GM18858 (cell line): ENCODE measurements at regions not wholly inside any gene's neighbourhood (a gene's known extent, or its start where the extent isn't known, plus 50 kb on each side); places are given as distances from the start of the nearest gene placed in this dataset.
"Not testable (repeated sequence)": the region's sequence is repeated elsewhere in the genome, so short reads cannot be mapped to it uniquely, and the experiment has no call there.

Source experiments
- ATAC-seq: cut with Tn5 transposase; IDR thresholded peaks from one replicate; pipeline ENCODE4 v1.9.1; 2021; ENCODE audit not compliant: unreplicated experiment

- no peak for ATAC-seq
Measured at GRCh38 chr6:112636650-112637262, 289.6 kb downstream of the RFPL4B start.

GRCh38 chr6:112639391-112639831 is 292.3 kb downstream of the RFPL4B start:
- no peak for ATAC-seq

- no peak for ATAC-seq
Measured at GRCh38 chr6:112640891-112641290, 293.8 kb downstream of the RFPL4B start.

GRCh38 chr6:112649853-112650252 is 302.7 kb downstream of the RFPL4B start:
- no peak for ATAC-seq

GRCh38 chr6:112651239-112651638 is 304.1 kb downstream of the RFPL4B start:
- ATAC-seq = no peak

- ATAC-seq = no peak
Measured at GRCh38 chr6:112659912-112660311, 312.8 kb downstream of the RFPL4B start.

- ATAC-seq = no peak
Measured at GRCh38 chr6:112660626-112661025, 313.5 kb downstream of the RFPL4B start.

GRCh38 chr6:112663698-112664097 is 316.6 kb downstream of the RFPL4B start:
- ATAC-seq = no peak

- ATAC-seq = no peak
Measured at GRCh38 chr6:112665114-112665513, 318.0 kb downstream of the RFPL4B start.

GRCh38 chr6:112665815-112666214 is 318.7 kb downstream of the RFPL4B start:
- no peak for ATAC-seq

GRCh38 chr6:112667427-112667826 is 320.3 kb downstream of the RFPL4B start:
- ATAC-seq = no peak

- no peak for ATAC-seq
Measured at GRCh38 chr6:112680091-112680490, 333.0 kb downstream of the RFPL4B start.

- no peak for ATAC-seq
Measured at GRCh38 chr6:112682071-112682470, 334.9 kb downstream of the RFPL4B start.

- ATAC-seq = no peak
Measured at GRCh38 chr6:112683106-112683505, 336.0 kb downstream of the RFPL4B start.

- ATAC-seq = no peak
Measured at GRCh38 chr6:112683926-112684325, 336.8 kb downstream of the RFPL4B start.

GRCh38 chr6:112685521-112686220 is 338.5 kb downstream of the RFPL4B start:
- ATAC-seq = not testable (repeated sequence)

- not testable (repeated sequence) for ATAC-seq
Measured at GRCh38 chr6:112688487-112689165, 341.5 kb downstream of the RFPL4B start.

GRCh38 chr6:112689183-112689858 is 342.2 kb downstream of the RFPL4B start:
- ATAC-seq = not testable (repeated sequence)

- ATAC-seq = no peak
Measured at GRCh38 chr6:112690497-112691202, 343.5 kb downstream of the RFPL4B start.

GRCh38 chr6:112691289-112691688 is 344.2 kb downstream of the RFPL4B start:
- no peak for ATAC-seq

GRCh38 chr6:112695001-112695400 is 347.9 kb downstream of the RFPL4B start:
- no peak for ATAC-seq
